ENCODE measurements at regions not wholly inside any gene's neighbourhood (a gene's known extent, or its start where the extent isn't known, plus 50 kb on each side); places are given as distances from the start of the nearest gene placed in this dataset.

- Mint-ChIP-seq H3K27ac (ENCODE audit: unreplicated experiment) (no peak overlapping the region), H3K9me3 (ENCODE audit: unreplicated experiment) (peaks cover 3% of the 10 kb centered on the region), H3K4me1 (ENCODE audit: low read depth, unreplicated experiment) (no peaks in the 10 kb centered on the region), H3K27me3 (ENCODE audit: unreplicated experiment) (no peaks in the 10 kb centered on the region), H3K36me3 (ENCODE audit: unreplicated experiment) (no peaks in the 10 kb centered on the region), H3K4me3 (ENCODE audit: unreplicated experiment) (no peak overlapping the region)
- no peak for DNase-seq
- no peak for TF ChIP-seq CTCF (IDR thresholded peaks at IDR 0.05; ENCODE audit: partially characterized antibody, unreplicated experiment)
Measured at GRCh38 chr13:103325672-103326071, 259.5 kb upstream of the SLC10A2 start.

- no peak for TF ChIP-seq CTCF (IDR thresholded peaks at IDR 0.05; ENCODE audit: partially characterized antibody, unreplicated experiment)
- no peaks in the 10 kb centered on the region for H3K4me1 Mint-ChIP-seq (ENCODE audit: low read depth, unreplicated experiment)
- no peak for DNase-seq
- no peaks in the 10 kb centered on the region for H3K27me3 Mint-ChIP-seq (ENCODE audit: unreplicated experiment)
- no peak overlapping the region for H3K4me3 Mint-ChIP-seq (ENCODE audit: unreplicated experiment)
- H3K36me3 Mint-ChIP-seq (ENCODE audit: unreplicated experiment): no peaks in the 10 kb centered on the region
- H3K27ac Mint-ChIP-seq (ENCODE audit: unreplicated experiment): no peak overlapping the region
- no peaks in the 10 kb centered on the region for H3K9me3 Mint-ChIP-seq (ENCODE audit: unreplicated experiment)
Measured at GRCh38 chr13:103324641-103325040, 258.4 kb upstream of the SLC10A2 start.

- no peak for TF ChIP-seq CTCF (IDR thresholded peaks at IDR 0.05; ENCODE audit: partially characterized antibody, unreplicated experiment)
- Mint-ChIP-seq H3K9me3 (ENCODE audit: unreplicated experiment) (no peaks in the 10 kb centered on the region), H3K27ac (ENCODE audit: unreplicated experiment) (no peak overlapping the region), H3K4me3 (ENCODE audit: unreplicated experiment) (no peak overlapping the region), H3K4me1 (ENCODE audit: low read depth, unreplicated experiment) (no peaks in the 10 kb centered on the region), H3K36me3 (ENCODE audit: unreplicated experiment) (no peaks in the 10 kb centered on the region), H3K27me3 (ENCODE audit: unreplicated experiment) (no peaks in the 10 kb centered on the region)
- no peak for DNase-seq
Measured at GRCh38 chr13:103315711-103316110, 249.5 kb upstream of the SLC10A2 start.

GRCh38 chr13:103312467-103312866, 246.2 kb upstream of the SLC10A2 start:
- no peak for TF ChIP-seq CTCF (IDR thresholded peaks at IDR 0.05; ENCODE audit: partially characterized antibody, unreplicated experiment)
- Mint-ChIP-seq H3K9me3 (ENCODE audit: unreplicated experiment) (no peaks in the 10 kb centered on the region), H3K4me1 (ENCODE audit: low read depth, unreplicated experiment) (no peaks in the 10 kb centered on the region), H3K36me3 (ENCODE audit: unreplicated experiment) (no peaks in the 10 kb centered on the region), H3K27me3 (ENCODE audit: unreplicated experiment) (no peaks in the 10 kb centered on the region), H3K4me3 (ENCODE audit: unreplicated experiment) (no peak overlapping the region), H3K27ac (ENCODE audit: unreplicated experiment) (no peak overlapping the region)
- DNase-seq: no peak

GRCh38 chr13:103308667-103309066, 242.4 kb upstream of the SLC10A2 start:
- no peak for DNase-seq
- Mint-ChIP-seq H3K36me3 (ENCODE audit: unreplicated experiment) (no peaks in the 10 kb centered on the region), H3K4me3 (ENCODE audit: unreplicated experiment) (no peak overlapping the region), H3K9me3 (ENCODE audit: unreplicated experiment) (no peaks in the 10 kb centered on the region), H3K4me1 (ENCODE audit: low read depth, unreplicated experiment) (no peaks in the 10 kb centered on the region), H3K27ac (ENCODE audit: unreplicated experiment) (no peak overlapping the region), H3K27me3 (ENCODE audit: unreplicated experiment) (no peaks in the 10 kb centered on the region)
- TF ChIP-seq CTCF (IDR thresholded peaks at IDR 0.05; ENCODE audit: partially characterized antibody, unreplicated experiment): no peak
